Right hindlimb (tissue), 1 donor: ENCODE measurements at regions not wholly inside any gene's neighbourhood (a gene's known extent, or its start where the extent isn't known, plus 50 kb on each side); places are given as distances from the start of the nearest gene placed in this dataset.

Experiments used
- DNase-seq: peaks from one replicate; pipeline ENCODE4 v3.0.0-alpha.2; 2018

DNA sequence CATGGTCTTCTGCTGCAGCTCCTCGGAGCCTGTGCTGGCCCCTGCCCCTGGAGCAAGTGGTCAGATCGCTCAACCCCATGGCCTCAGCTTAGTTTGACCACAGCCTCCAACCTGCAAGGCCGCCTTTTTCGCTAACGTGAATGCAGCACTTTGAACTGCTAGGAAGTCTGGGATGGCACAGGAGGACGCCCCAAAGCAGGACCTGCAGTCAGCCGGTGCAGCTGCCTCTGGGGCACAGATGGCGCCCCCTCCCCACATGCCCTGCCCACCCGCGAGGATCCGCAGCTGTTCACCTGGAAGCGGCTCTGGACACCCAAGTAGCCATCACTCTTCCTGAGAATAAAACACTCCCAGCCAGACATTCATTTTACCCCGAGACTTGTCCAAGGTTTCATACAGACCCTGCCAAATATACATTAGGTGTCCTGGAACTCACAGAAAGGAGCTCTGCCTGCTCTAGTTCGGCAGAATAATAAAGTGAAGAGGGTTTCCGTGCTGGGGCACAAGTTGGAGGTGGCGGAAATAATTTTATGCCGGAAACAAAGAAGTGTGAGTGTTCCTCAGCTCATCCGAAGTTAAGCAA, 510.1 kb downstream of the EIPR1 start:
- peak; percentile 26 for DNase-seq

DNA sequence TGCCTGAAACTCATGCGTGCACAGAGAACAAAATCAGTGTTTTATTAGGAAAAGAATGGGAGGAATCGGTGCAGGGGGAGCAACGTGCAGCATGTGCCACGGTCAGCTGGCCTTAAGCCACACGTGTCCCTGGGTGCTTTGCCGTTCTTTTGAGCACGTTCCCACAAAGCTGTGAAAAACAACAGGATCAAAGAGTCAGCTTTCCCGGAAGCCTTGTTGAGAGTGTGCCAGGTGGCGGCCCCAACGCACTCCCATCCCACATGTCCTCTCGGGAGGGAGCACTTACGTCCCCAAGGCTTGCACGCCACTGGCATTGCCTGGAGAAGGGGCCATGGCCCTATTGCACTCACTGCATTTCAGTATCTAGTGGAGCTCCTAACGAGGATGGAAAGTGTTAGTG, 511.2 kb downstream of the EIPR1 start:
- DNase-seq = no peak

DNA sequence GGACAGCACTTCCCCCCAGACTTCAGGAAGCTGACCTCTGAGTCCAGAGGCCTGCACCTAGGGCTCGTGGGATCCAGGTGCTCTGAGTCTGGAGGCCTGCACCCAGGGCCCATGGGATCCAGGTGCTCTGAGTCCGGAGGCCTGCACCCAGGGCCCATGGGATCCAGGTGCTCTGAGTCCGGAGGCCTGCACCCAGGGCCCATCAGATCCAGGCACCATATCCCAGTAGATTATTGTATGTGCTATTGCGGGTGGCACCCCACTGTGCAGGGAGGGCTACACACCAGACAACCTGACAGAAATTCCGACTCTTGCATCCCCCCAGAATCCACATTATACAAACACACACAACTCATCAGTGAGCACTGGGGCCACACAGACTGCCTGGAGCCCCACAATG, 515.2 kb downstream of the EIPR1 start:
- DNase-seq = no peak

DNA sequence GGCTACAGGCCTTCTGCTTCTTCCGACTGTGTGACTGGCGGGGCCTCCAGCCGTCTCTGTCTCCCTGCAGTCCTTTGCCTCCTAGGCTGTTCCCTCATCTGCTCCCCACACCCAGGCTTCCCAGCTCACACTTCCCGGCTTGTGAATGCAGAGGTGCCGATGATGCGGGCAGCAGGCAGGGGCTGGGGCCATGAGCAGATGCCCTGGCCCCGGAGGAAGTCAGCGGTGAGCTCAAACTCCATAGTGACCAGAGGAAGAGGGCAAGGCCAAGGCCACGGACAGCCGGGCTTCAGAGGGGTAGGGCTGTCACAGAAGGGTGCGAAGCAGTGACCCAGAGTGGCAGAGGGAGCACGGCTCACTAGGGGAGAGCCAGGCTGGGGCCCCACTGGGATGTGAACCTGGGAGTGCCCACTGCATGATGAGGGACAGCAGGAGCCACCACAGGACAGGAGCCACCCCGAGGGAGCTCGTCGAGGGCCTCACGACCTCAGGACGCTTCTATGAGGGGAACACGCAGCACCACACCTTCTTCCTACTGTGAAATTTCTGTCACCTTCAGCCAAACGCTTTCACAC, 515.9 kb downstream of the EIPR1 start:
- DNase-seq = no peak

DNA sequence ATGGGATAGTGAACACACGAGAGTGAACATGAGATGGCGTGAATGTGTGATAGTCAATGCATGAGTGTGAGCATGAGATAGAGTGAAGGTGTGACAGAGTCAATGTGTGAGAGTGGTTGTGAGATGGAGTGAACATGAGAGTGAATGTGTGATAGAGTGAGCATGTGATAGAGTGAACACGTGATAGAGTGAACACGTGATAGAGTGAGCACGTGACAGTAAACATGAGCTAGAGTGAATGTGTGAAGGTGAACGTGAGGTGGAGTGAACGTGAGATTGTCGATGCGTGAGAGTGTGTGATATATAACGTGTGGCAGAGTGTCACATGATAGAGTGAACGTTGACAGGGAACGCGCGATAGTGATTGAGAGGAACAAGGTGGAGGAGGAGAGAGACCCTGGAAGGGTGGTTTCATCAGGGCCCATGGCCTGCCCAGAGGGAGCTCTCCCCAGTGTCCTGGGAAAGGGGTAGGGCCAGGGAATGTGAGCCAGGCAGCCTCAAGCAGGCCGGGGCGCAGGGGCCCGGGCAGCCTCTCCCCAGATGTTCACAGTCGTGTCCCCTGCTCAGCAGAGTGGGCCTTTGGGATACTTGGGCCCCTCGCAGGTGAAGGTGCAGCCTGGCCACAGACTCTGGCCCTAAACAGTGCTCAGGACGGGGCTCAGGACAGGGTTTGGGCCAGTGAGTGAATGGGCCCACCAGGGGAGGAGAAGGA, 516.9 kb downstream of the EIPR1 start:
- DNase-seq = no peak

DNA sequence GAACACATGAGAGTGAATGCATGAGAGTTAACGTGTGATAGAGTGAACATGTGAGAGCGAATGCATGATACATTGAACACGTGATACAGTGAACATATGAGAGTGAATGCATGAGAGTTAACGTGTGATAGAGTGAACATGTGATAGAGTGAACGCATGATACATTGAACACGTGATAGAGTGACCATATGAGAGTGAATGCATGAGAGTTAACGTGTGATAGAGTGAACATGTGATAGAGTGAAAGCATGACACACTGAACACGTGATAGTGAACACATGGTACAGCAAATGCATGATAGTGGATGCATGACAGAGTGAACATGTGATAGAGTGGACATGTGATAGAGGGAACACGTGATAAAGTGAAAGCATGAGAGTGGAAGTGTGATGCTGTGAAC, 517.9 kb downstream of the EIPR1 start:
- DNase-seq = no peak

DNA sequence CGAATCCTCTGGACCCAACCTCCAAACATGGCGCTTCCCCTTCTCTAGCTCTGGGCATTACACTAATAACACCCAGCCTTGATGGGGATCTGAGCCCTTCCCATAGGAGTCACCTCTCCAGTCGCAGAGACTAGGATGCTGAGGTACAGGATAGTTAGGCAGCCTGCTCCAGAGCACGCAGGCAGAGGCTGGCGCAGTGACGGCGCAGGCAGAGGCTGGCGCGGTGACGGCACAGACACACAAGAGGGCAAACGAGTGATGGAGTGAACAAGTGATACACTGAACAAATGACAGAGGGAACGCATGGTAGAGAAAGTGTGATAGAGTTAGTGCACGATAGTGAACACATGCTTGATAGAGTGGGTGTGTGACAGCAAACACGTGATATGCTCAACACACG, 518.5 kb downstream of the EIPR1 start:
- no peak for DNase-seq

DNA sequence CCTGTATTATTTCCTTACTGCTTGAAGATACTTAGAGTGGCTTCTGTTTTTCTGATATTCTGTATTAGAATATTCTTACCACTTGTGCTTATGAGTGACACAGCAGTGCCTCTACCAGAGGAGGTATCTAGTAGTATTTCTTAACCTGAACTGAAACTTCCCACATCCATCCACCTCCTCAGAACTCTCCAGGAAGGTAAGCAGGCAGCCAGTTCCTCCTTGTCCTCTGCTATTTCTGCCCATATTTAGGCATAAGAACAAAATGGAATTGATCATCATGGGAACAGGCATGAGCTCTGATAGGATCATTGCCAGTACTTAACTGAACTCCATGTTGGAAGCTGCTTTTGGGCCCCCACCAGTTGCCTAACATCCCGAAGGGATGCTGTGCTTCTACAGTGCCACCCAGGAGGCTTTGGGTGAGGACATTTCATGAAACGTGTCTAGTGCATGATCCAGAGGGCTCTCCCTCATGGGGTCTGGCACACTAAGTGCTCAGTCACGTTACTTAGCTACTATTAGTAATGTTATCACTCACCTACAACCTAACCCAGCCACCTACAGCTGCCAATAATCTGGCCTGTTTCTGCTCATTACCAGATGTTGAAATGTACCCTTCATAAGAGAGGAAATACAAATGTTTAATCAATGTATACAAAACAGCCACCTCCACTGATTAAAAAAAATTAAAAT, 520.7 kb downstream of the EIPR1 start:
- DNase-seq = no peak

DNA sequence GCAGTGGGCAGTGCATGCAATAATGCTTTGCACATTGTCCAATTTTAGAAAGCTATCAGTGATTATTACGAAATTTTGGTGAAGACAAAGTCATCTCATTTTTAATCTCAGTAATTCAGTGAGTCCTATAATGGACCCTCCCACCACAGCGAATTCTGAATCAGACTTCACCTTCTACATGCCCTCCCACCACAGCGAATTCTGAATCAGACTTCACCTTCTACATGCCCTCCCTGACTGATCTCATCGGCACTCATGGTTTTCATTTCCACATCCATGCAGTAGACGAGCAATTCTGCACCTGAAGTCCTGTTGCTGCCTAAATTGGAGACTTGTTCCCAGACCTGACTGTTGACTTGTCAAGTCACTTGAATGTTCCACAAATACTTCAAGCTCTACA, 522.3 kb downstream of the EIPR1 start:
- DNase-seq = no peak

DNA sequence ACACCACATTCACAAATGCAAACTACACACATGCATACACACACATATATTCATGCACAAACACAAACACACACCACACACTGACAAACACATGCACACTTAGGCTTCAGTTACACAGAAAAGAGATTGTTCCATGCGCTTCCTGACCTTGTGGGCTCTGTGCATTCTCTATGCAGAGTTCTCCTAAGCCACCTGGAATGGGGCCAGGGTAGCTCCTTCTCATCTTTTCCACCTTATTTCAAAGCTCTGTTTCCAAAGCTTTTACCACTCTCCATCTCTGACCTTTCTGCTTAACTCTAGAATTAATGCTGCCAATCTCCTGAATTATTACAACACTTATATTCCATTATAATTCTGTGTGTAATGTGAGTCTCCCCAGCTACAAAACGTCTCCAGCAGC, 522.3 kb upstream of the MYT1L start:
- no peak for DNase-seq

DNA sequence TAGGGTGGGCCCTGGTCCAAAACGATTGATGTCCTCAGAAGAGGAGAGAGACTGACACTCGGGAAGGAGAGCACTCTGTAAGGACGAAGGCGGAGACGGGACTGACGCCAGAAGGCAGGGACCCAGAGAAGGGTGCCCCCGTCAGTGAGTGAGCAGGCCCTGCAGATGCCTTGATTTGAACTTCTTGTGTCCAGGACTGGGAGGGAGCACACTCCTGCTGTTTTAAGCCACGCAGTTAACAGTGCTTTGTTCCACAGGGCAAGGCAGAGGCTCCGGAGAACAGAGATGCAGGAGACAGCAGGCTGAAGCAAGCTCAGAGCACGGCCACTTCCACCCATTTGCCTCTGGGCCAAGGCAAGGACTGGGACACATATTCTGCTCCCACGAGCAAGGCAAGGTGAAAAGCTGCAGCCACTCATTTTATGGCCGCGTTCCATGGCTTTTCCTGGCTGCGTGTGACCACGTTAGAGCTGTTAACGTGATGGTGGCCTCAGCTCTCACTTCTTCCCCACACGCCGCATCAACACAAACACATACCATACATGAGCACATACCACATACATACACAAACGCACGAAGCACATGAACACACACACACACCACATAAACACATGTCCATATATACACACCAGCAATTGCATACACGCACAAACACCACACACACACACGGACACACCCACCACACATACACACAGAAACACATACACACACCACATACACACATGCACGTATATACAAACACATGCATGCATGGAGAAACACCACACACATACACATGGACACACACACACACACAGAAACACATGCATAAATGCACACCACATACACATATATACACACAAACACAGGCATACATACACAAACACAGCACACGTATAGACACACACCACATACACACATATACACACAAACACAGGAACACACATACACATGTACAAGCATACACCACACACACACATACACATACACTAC, 521.0 kb upstream of the MYT1L start:
- no peak for DNase-seq

DNA sequence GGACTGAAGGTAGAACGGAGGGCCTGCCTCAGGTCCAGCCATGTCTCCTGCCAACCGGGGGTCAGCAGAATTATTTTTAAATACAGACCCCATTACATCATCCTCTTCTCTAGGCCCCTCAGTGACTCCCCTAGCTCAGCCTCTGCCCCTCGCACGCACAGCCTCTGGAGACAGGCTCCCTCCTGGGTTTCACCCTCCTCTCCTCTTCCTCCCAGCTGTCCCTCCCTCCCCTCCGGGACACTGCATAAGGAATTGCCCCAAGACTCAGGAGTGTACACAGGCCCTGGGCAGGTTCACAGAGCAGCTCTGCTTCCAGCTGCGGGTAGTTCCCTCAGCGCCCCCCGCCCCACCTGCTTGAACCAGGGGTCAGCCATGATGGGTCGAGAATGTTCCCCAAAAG, 520.2 kb upstream of the MYT1L start:
- DNase-seq = no peak

DNA sequence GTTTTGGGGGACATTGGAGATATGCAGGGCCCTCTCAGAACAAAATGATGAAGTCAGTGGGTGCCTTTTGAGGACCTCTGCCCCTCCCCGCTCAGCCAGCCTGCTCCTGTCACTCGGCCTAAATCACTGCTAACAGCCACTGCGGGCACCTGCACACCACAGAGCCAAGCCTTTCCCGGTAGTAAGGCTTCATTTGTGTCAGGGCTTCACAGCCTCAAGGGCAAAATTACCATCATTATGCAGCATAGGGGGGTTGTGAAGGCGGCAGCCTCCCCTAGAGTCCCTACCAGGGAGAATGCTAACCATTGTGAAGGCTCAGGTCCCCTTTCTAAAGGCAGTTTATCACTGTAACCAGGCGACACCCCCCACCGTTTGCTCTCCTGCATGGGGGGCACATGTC, 519.8 kb upstream of the MYT1L start:
- no peak for DNase-seq

DNA sequence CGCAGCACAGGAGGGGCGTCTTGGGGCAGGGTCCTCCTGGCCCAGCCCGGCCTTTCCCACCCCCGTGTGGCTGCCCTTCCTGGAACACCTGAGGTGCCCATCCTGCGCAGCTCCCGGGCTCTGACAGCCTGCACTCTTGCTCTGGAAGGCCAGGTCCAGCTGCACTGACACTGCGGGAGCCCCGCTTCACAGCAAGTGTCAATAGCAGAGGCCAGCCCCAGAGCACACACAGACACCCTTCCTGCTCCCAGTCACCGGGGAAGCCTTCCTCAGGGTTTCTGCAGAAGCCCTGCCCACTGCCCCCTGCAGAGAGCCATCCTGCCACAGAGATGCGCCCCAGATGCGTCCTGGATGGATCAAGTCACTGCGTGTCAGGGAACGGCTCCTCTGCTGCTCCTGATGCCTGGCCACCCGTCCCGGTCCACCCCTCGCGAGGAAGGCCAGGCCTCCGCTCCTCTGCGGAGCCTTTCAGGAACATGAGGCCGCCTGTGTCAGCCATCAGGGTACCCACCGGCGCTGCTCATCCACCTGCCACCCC, 519.2 kb upstream of the MYT1L start:
- DNase-seq = no peak

DNA sequence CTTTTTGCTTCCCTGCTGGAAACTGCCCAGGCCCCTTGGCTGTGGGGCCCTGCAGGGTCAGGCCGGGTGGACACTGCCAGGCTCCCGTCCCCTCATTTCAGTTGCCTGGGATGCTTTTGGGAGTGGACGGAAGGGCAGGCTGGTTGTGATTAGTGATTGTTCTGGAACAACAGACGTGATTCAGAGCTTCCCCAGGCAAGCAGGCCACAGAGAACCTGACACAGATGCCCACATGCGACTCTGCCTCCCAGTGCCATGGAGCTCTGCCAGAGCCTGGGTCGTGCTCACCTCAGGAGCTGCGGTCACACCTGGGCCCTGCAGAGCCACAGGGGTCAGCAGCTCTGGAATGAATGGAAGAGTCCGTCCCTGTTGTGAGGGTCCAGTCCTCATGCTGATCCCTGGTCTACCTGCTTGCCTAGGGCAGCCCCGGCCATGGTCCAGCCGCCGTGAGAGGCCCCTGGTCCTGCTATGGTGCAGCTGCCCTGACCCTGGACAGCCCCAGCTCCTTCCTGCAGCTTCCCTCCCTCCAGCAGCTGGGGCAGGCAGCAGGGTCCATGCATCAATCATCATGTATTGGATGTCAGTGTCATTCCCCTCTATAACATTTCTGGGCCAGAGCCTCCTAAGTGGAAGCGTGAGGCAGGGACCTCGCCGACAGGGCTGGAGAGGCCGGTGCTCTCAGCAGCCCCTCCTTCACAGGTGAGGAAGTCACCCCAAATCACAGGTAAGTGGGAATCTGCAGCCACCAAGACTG, 518.6 kb upstream of the MYT1L start:
- DNase-seq = no peak

DNA sequence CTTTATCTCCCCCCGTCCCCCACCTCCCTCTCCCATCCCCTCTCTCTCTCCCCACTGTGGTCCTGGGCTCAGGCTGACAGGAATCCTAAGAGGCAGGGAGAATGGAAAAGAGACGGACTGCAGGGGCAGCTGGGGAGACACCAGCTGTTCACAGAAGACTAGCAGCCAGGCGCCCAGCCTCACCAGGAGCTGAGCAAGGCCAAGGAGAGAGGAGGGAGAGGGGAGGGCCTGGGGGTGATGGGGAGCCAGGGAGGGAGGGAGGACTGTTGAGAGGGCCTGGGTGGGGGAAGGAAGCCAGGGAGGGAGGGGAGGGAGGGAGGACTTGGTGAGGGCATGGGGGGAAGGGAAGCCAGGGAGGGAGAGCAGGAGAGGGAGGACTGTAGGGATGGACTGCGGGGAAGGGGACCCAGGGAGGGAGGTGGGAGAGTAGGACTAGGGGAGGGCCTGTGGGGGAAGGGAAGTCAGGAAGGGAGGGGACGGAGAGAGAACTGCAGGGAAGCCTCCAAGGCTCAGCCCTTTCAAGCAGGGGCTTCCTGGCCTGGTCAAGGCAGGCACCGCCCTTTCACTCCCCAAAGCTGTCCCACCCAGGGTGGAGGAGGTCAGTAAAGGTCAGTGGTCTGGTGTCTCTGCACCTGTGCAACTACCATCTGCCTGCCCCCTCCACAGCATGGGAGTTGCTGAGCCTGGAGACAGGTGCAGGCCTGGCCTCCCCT, 517.7 kb upstream of the MYT1L start:
- DNase-seq = peak; percentile 68

DNA sequence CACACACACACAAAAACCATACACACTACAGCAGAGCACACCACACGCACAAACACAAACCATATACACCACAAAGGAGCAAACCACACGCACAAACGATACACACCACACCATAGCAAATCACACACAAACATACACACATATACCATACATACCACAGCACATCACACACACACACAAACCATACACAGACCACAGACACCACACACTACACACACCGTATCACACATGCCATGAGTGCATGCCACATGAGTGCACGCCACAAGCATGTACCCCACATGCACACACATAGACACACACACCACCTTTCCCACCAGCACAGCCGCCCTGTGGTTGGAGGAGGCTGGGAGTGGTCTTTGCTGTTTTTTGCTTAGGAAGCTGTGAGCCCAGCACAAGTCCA, 517.1 kb upstream of the MYT1L start:
- no peak for DNase-seq

DNA sequence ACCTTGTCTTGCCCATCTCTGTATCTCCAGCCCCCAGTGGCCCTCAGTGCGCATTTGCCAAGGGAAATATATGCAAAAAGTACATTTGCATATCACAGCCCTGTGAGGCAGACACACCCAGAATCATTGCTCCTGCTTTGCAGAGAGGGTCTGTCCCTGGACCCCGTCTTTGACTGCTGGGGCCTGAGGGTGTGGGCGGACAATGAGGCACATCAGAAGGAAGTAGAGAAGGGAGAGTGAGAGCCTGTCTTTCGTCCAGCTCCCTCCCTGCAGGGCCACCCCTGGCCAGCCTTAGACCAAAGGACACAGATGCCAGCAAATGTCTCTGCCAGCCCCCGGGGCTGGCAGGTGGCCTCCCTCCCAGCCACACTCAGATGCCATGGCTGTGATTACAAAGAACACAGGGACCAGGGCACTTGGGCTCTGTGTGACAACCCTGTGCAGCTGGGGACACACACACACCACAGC, 516.2 kb upstream of the MYT1L start:
- no peak for DNase-seq

DNA sequence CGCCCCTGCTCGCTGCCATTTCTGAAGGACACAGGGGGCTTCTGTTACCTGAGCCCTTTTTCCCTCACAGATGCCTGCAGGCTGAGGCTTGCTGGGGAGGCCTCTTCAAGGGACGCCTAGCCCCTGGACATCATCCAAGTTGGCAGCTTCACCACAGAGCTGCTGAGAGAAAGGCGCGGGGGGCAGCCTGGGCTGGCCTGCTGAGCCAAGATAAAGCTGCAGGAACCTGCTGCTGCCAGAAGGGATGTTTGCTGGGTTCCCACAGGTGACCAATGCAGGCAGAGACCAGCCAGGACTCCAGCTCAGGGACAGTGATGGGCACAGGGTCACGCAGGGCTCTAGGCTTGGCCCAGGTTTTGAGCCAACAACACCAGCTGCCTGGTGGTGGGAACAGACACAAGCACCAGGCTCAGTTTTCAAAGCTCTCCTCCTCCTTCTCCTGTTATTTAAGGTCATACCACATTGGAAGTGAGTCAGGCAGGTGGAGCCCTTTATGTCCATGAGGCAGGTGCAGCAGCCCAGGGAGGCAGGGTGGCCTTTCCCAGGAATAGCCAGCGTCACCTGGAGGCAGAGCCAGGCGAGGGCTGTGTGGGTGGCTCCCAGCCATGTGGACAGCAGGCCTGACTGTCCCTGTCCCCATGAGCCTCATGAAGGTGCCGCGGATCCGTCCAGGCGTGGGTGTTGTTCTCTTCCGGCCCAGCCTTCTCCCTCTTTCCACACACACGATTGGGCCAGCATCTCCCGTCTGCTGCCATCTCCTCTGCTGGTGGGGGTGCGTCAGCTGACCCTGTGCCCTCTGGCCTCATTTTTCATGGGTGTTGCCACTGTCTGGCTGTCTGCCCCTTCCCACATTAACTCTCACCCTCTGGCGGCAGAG, 515.5 kb upstream of the MYT1L start:
- DNase-seq = peak; percentile 76

DNA sequence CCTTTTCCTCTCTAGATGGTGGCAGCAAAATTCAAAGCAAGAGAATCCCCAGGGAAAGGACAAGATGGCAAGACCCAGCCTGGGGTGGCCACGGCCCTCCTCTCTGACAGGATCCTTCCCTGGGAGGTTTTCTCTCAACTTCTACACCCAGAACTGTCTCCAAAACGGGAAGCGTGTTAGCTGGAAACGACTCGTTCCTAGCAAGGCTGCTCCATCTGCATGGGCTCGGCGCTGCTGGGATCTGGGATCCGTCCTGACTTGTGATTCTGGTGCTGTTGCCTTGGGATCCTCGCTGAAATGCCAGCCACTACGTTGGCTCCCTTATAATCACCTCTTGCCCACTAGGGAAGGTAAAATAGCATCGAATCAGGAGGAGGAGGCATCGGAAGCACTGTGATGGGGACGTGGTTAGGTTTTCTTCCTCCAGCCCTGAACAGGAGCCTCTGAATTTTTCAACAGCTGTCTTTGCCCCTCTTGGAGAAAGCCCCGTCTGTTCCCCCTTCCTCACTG, 514.8 kb upstream of the MYT1L start:
- no peak for DNase-seq
